ENCODE measurements at regions not wholly inside any gene's neighbourhood (a gene's known extent, or its start where the extent isn't known, plus 50 kb on each side); places are given as distances from the start of the nearest gene placed in this dataset.

- no peaks in the 10 kb centered on the region for H3K4me1 ChIP-seq (ENCODE audit: control insufficient read depth, insufficient read depth, low read length)
- in situ Hi-C loops (cut with HindIII; ENCODE audit: low pct_unique_long_range_greater_than_20kb, low sequenced_read_pairs) (no loop called here), intact Hi-C loops (cut with micrococcal nuclease; ENCODE audit: unreplicated experiment) (loop anchor here (5.0 kb wide), 1 partner anchor 941 kb away; the partner anchor contains the start of gene GRIK2)
- ATAC-seq: no peak
- no peaks in the 10 kb centered on the region for H3K27me3 ChIP-seq (ENCODE audit: control insufficient read depth, insufficient read depth, low read length)
- H3K9me3 ChIP-seq (ENCODE audit: control insufficient read depth, insufficient read depth, low read depth, low read length): no peaks in the 10 kb centered on the region
- DNase-seq (ENCODE audit: low read depth, low spot score): no peak
- POLR2A ChIA-PET: no interaction called here
- no peak overlapping the region for H3K27ac ChIP-seq (ENCODE audit: low read length)
- no peaks in the 10 kb centered on the region for H3K36me3 ChIP-seq (ENCODE audit: control insufficient read depth, insufficient read depth, low read length)
- no TSS peak for BruUV-seq (replicated peaks)
- TF ChIP-seq TCF7L2 (IDR thresholded peaks at IDR 0.05; ENCODE audit: low read depth, low read length): no peak
- TF ChIP-seq, protein P1, sequence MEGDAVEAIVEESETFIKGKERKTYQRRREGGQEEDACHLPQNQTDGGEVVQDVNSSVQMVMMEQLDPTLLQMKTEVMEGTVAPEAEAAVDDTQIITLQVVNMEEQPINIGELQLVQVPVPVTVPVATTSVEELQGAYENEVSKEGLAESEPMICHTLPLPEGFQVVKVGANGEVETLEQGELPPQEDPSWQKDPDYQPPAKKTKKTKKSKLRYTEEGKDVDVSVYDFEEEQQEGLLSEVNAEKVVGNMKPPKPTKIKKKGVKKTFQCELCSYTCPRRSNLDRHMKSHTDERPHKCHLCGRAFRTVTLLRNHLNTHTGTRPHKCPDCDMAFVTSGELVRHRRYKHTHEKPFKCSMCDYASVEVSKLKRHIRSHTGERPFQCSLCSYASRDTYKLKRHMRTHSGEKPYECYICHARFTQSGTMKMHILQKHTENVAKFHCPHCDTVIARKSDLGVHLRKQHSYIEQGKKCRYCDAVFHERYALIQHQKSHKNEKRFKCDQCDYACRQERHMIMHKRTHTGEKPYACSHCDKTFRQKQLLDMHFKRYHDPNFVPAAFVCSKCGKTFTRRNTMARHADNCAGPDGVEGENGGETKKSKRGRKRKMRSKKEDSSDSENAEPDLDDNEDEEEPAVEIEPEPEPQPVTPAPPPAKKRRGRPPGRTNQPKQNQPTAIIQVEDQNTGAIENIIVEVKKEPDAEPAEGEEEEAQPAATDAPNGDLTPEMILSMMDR (IDR thresholded peaks at IDR 0.05): no peak
- no peak for TF ChIP-seq SIN3A (IDR thresholded peaks at IDR 0.05; ENCODE audit: borderline replicate concordance, insufficient read depth, low read depth, low read length)
- TF ChIP-seq REST (IDR thresholded peaks at IDR 0.05; ENCODE audit: insufficient read depth in 1 of 2, low read depth in 2 of 2, low read length in 1 of 2): no peak
- TF ChIP-seq POLR2AphosphoS5 (IDR thresholded peaks at IDR 0.05; ENCODE audit: low read depth, low read length): no peak
- CTCF ChIA-PET: no interaction called here
- no peak overlapping the region for H3K4me3 ChIP-seq (ENCODE audit: low read depth in 2 of 2, low read length in 2 of 2)
Measured at GRCh38 chr6:102333736-102334135, 940.2 kb downstream of the GRIK2 start.

DNA sequence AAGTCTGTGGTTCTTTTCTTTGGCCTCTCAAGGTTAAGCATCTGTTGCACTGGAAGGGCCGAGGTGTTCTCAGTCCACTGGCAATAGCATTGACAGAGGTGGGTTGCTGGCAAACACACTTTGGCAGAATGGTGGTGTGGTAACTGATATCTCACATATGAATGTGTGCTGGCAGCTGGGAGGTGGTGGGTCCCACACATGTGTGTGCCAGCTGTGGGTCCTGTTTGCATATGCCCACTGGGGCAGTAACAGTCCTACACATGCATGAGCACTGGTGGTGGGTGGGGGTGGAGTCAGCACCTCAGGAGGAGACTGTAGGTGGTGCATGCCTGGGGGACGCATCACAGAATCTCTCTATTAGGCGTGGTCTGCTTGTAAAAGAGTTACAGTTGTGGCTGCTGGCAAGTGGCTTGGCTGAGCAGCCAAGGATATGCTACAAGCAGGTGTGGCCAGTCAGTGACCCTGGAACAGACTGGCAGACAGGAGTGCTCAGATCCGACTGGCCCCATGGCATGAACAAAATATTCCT lies 934.3 kb downstream of the GRIK2 start:
- DNase-seq (ENCODE audit: low read depth, low spot score): no peak

More for the DNA sequence above, 934.3 kb downstream of the GRIK2 start:
- ATAC-seq: no peak
- Histone ChIP-seq H3K4me1 (ENCODE audit: control insufficient read depth, insufficient read depth, low read length) (no peaks in the 10 kb centered on the region), H3K36me3 (ENCODE audit: control insufficient read depth, insufficient read depth, low read length) (no peaks in the 10 kb centered on the region), H3K27me3 (ENCODE audit: control insufficient read depth, insufficient read depth, low read length) (no peaks in the 10 kb centered on the region), H3K4me3 (ENCODE audit: low read depth in 2 of 2, low read length in 2 of 2) (no peak overlapping the region), H3K27ac (ENCODE audit: low read length) (no peak overlapping the region), H3K9me3 (ENCODE audit: control insufficient read depth, insufficient read depth, low read depth, low read length) (no peaks in the 10 kb centered on the region)
- POLR2A ChIA-PET: no interaction called here
- in situ Hi-C loops (cut with HindIII; ENCODE audit: low pct_unique_long_range_greater_than_20kb, low sequenced_read_pairs): no loop called here
- TF ChIP-seq SIN3A (IDR thresholded peaks at IDR 0.05; ENCODE audit: borderline replicate concordance, insufficient read depth, low read depth, low read length): no peak
- no peak for TF ChIP-seq TCF7L2 (IDR thresholded peaks at IDR 0.05; ENCODE audit: low read depth, low read length)
- no peak for TF ChIP-seq POLR2AphosphoS5 (IDR thresholded peaks at IDR 0.05; ENCODE audit: low read depth, low read length)
- TF ChIP-seq, protein P1 (IDR thresholded peaks at IDR 0.05): no peak
- TF ChIP-seq REST (IDR thresholded peaks at IDR 0.05; ENCODE audit: insufficient read depth in 1 of 2, low read depth in 2 of 2, low read length in 1 of 2): no peak
- CTCF ChIA-PET: no interaction called here
- intact Hi-C loops (cut with micrococcal nuclease; ENCODE audit: unreplicated experiment): no loop called here
- BruUV-seq (replicated peaks): no TSS peak

All from Panc1 (cell line).